Neural progenitor cell (in vitro differentiated cells): ENCODE measurements at regions not wholly inside any gene's neighbourhood (a gene's known extent, or its start where the extent isn't known, plus 50 kb on each side); places are given as distances from the start of the nearest gene placed in this dataset.

Source experiments
- DNase-seq: peaks from one replicate; pipeline ENCODE4 v3.0.0-alpha.2; 2016; ENCODE audit warnings: low spot score
- H2AFZ ChIP-seq: fragments of 200-600 bp; sonication (generic); replicated peaks from 2 replicates; pipeline ENCODE4 v1.6.1; 2016; ENCODE audit warnings: antibody characterized with exemption
- H3F3A ChIP-seq: fragments of 200-600 bp; sonication (generic); 2 replicates; pipeline ENCODE4 v1.6.1; 2016; ENCODE audit warnings: antibody characterized with exemption, low read depth
- H3K27ac ChIP-seq: fragments of 200-600 bp; sonication (generic); 2 replicates; pipeline ENCODE4 v1.5.1; 2016; ENCODE audit warnings: mild to moderate bottlenecking
- H3K27me3 ChIP-seq: fragments of 200-600 bp; sonication (generic); 2 replicates; pipeline ENCODE4 v1.6.1; 2016; ENCODE audit warnings: mild to moderate bottlenecking, moderate library complexity
- H3K36me3 ChIP-seq: fragments of 200-600 bp; sonication (generic); 2 replicates; pipeline ENCODE4 v1.5.1; 2016
- H3K4me1 ChIP-seq: fragments of 200-600 bp; sonication (generic); 2 replicates; pipeline ENCODE4 v1.6.1; 2016; ENCODE audit warnings: mixed run types
- H3K4me2 ChIP-seq: fragments of 200-600 bp; sonication (generic); 2 replicates; pipeline ENCODE4 v1.6.1; 2016
- H3K4me3 ChIP-seq: fragments of 200-600 bp; sonication (generic); 2 replicates; pipeline ENCODE4 v1.5.1; 2016
- H3K79me2 ChIP-seq: fragments of 200-600 bp; sonication (generic); 2 replicates; pipeline ENCODE4 v1.6.1; 2016; ENCODE audit warnings: low read depth
- H3K9ac ChIP-seq: fragments of 200-600 bp; sonication (generic); 2 replicates; pipeline ENCODE4 v1.6.1; 2016
- H3K9me3 ChIP-seq: fragments of 200-600 bp; sonication (generic); 2 replicates; pipeline ENCODE4 v1.5.1; 2016; ENCODE audit warnings: low read depth
- H4K20me1 ChIP-seq: fragments of 200-600 bp; sonication (generic); 2 replicates; pipeline ENCODE4 v1.6.1; 2016; ENCODE audit warnings: low read depth
- H3K27ac Mint-ChIP-seq: 3 replicates; pipeline ENCODE4 v1.8.0; 2021; ENCODE audit warnings: mixed read lengths
- H3K27me3 Mint-ChIP-seq: 2 replicates; pipeline ENCODE4 v1.8.0; 2022; ENCODE audit warnings: low read depth, mild to moderate bottlenecking, inconsistent platforms, moderate library complexity, mixed read lengths; ENCODE audit not compliant: insufficient read depth
- H3K36me3 Mint-ChIP-seq: 3 replicates; pipeline ENCODE4 v1.8.0; 2021; ENCODE audit warnings: mixed read lengths
- H3K4me1 Mint-ChIP-seq: 3 replicates; pipeline ENCODE4 v1.8.0; 2021; ENCODE audit warnings: mixed read lengths
- H3K4me3 Mint-ChIP-seq: 3 replicates; pipeline ENCODE4 v1.8.0; 2021; ENCODE audit warnings: mild to moderate bottlenecking, moderate library complexity, mixed read lengths
- H3K9me3 Mint-ChIP-seq: 3 replicates; pipeline ENCODE4 v1.8.0; 2020; ENCODE audit warnings: mixed read lengths
- CTCF ChIP-seq: fragments of 200-600 bp; sonication (generic); IDR thresholded peaks from 2 replicates; pipeline ENCODE4 v1.5.1; 2017; ENCODE audit warnings: antibody characterized with exemption, mild to moderate bottlenecking
- EZH2 ChIP-seq: fragments of 200-600 bp; sonication (generic); IDR thresholded peaks from 2 replicates; pipeline ENCODE4 v1.6.1; 2017; ENCODE audit warnings: antibody characterized with exemption, mild to moderate bottlenecking, moderate library complexity
- EZH2phosphoT487 ChIP-seq: fragments of 200-600 bp; sonication (generic); IDR thresholded peaks from 2 replicates; pipeline ENCODE4 v1.6.1; 2017; ENCODE audit warnings: antibody characterized with exemption

GRCh38 chr7:118045629-118046028 is 138.3 kb upstream of the LSM8 start:
- Histone ChIP-seq H3K9me3 (no peaks in the 10 kb centered on the region), H3K4me3 (no peak overlapping the region), H3K27ac (no peak overlapping the region), H3K27me3 (no peaks in the 10 kb centered on the region), H4K20me1 (no peaks in the 10 kb centered on the region), H3K79me2 (no peaks in the 10 kb centered on the region), H3K9ac (no peak overlapping the region), H2AFZ (no peak overlapping the region), H3K36me3 (no peaks in the 10 kb centered on the region), H3K4me1 (no peaks in the 10 kb centered on the region), H3K4me2 (no peak overlapping the region), H3F3A (no peaks in the 10 kb centered on the region)
- DNase-seq: no peak
- no peaks in the 10 kb centered on the region for H3K4me1 Mint-ChIP-seq
- H3K4me3 Mint-ChIP-seq: no peak overlapping the region
- H3K27ac Mint-ChIP-seq: no peak overlapping the region
- H3K27me3 Mint-ChIP-seq: no peaks in the 10 kb centered on the region
- TF ChIP-seq EZH2phosphoT487: no peak
- no peak for TF ChIP-seq CTCF
- no peak for TF ChIP-seq EZH2
- H3K9me3 Mint-ChIP-seq: no peaks in the 10 kb centered on the region
- no peaks in the 10 kb centered on the region for H3K36me3 Mint-ChIP-seq

DNA sequence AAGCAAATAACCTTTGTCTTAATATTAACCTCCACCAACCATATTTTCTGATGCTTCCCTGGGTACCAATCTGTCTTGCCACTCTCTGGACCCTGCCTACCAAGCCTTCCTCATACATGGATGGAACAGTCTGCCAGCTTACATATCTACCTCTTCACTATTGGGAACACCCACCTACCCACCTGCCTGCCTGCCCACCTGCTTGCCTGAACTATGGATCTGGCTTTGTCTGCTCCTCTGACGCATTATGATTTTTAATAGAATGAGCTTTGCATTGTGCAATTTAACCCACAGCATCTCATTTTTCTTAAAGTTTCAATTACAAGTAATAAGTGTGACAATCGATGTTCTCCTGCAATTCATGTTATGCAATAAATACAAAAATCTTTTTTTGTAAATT is 137.9 kb upstream of the LSM8 start:
- no peak overlapping the region for H2AFZ ChIP-seq
- no peak overlapping the region for H3K27ac Mint-ChIP-seq
- no peak overlapping the region for H3K27ac ChIP-seq
- no peaks in the 10 kb centered on the region for H3K9me3 Mint-ChIP-seq
- no peak overlapping the region for H3K4me3 Mint-ChIP-seq
- no peak overlapping the region for H3K4me2 ChIP-seq
- no peak overlapping the region for H3K9ac ChIP-seq
- no peak overlapping the region for H3K4me3 ChIP-seq
- H3K79me2 ChIP-seq: no peaks in the 10 kb centered on the region
- no peaks in the 10 kb centered on the region for H3K4me1 Mint-ChIP-seq
- H3K9me3 ChIP-seq: no peaks in the 10 kb centered on the region
- H3K27me3 ChIP-seq: no peaks in the 10 kb centered on the region
- no peaks in the 10 kb centered on the region for H4K20me1 ChIP-seq
- TF ChIP-seq CTCF (no peak), EZH2 (no peak), EZH2phosphoT487 (no peak)
- no peaks in the 10 kb centered on the region for H3F3A ChIP-seq
- H3K27me3 Mint-ChIP-seq: no peaks in the 10 kb centered on the region
- H3K4me1 ChIP-seq: no peaks in the 10 kb centered on the region
- no peaks in the 10 kb centered on the region for H3K36me3 Mint-ChIP-seq
- no peaks in the 10 kb centered on the region for H3K36me3 ChIP-seq
- DNase-seq: no peak

GRCh38 chr7:118046801-118047200 is 137.2 kb upstream of the LSM8 start:
- no peak overlapping the region for H2AFZ ChIP-seq
- H3K9me3 Mint-ChIP-seq: no peaks in the 10 kb centered on the region
- no peak overlapping the region for H3K4me3 Mint-ChIP-seq

More at GRCh38 chr7:118046801-118047200, 137.2 kb upstream of the LSM8 start:
- Mint-ChIP-seq H3K27me3 (no peaks in the 10 kb centered on the region), H3K4me1 (peaks cover 4% of the 10 kb centered on the region), H3K27ac (no peak overlapping the region), H3K36me3 (no peaks in the 10 kb centered on the region)
- DNase-seq: no peak
- H3K36me3 ChIP-seq: no peaks in the 10 kb centered on the region
- no peaks in the 10 kb centered on the region for H3K9me3 ChIP-seq
- H3K4me1 ChIP-seq: no peaks in the 10 kb centered on the region
- no peaks in the 10 kb centered on the region for H3K79me2 ChIP-seq
- no peaks in the 10 kb centered on the region for H3K27me3 ChIP-seq
- H3K9ac ChIP-seq: no peak overlapping the region
- H3K4me3 ChIP-seq: no peak overlapping the region
- no peak overlapping the region for H3K4me2 ChIP-seq
- H3K27ac ChIP-seq: no peak overlapping the region
- no peaks in the 10 kb centered on the region for H4K20me1 ChIP-seq
- H3F3A ChIP-seq: no peaks in the 10 kb centered on the region
- TF ChIP-seq EZH2phosphoT487 (no peak), CTCF (no peak), EZH2 (no peak)
